Stimulated activated naive CD4-positive, alpha-beta T cell (primary cell): ENCODE measurements at regions not wholly inside any gene's neighbourhood (a gene's known extent, or its start where the extent isn't known, plus 50 kb on each side); places are given as distances from the start of the nearest gene placed in this dataset.

Experiments used
- DNase-seq, 6 experiments: peaks; one replicate each; lab custom pipeline; 2025; lab: John Stamatoyannopoulos, UW

GRCh38 chr14:100955201-100955600, 51.7 kb upstream of the RTL1 start:
- no peak for DNase-seq

DNA sequence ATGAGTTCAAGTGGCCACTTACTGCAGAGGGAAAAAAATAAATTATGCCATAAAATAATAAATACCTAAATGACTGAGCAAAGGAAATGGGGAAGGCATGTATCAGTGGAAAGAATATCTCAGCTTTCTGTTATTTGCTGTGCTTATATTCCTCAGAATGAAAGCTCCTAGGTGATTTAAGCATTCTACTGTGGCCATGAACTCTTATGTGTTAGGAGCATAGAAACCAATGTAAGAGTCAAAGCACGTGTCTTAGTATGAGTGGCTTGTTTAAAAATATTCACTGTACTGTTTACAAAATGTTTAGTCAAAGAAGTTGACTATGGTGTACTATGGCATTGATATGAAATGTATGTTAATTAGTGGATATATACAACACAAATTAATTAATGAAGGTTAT, 59.0 kb upstream of the RTL1 start:
- no peak for DNase-seq

- no peak for DNase-seq
These were observed 61.8 kb upstream of the RTL1 start for GRCh38 chr14:100965296-100965695.

DNA sequence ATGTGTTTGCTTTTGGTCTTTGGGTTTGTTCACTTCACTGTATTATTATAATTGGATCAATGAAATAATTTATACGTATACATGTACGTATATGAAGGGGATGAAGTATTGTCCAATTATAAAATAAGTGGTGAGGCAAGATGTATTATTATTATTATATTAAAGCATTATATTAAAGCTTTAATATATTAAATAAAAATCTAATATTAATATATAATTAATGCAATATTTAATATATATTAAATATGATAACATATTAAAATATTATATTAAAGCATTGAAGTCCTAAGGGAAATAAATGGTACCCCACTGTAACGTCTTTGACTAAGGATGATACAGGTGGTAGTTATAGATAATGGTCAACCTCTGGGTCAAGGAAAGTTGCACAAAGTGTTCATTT, 63.7 kb upstream of the RTL1 start:
- no peak for DNase-seq

DNA sequence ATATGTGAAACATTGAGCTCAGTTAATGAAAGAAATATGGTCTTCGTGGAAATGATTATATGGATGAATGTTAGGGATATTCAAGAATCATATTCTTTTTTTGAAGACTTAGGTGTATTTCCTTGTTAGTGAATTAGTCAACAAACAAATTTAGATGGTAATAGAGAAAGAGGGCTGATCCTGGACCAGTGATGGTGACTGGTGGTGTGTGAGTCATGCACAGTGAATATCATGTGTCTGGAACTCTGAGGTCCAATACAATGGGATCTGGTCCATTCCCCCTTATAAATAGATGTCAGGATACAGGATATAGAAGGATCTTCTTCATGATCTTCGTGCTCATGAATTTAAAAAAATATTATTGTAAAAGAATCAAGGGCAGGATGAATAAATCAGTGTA, 64.4 kb upstream of the RTL1 start:
- DNase-seq, result no peak

- no peak for DNase-seq
These were observed 68.8 kb upstream of the RTL1 start for GRCh38 chr14:100972118-100972897.

DNA sequence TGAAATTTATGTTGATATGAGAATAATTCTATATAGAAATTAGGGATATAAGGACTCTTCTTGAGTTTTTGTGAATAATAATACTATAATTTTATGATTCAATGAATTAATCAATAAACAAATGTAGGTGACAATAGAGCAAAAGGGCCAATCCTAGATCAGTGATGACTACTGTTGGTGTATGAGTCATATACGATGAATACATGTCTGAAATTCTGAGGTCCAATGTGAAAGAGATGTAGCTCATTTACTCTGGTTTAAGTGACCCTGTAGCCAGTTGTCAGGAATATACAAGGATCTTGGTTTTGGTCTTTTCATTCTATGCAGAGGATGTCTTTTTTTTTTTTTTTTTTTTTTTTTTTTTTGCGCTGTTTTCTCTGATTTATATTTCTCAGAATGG, 72.1 kb upstream of the RTL1 start:
- DNase-seq, result no peak

DNA sequence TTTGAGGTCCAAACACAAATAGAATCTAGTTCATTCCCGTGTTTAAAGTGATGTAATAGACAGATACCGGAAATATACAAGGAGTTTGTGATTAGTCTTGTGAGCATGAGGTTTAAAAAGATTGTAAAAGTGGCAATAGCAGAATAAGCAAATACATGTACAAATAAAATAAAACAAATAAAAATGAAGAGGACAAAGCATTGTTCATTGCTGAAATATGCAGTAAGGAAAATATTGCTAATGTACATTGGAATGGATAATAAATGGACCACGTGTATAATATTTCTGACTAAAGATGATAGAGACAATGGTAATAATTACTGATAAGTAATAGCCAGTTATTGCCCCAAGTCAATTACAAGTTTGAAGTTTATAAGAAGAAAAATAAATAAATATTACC, 75.6 kb upstream of the RTL1 start:
- no peak for DNase-seq

GRCh38 chr14:100979780-100980179, 76.3 kb upstream of the RTL1 start:
- DNase-seq, result no peak

DNA sequence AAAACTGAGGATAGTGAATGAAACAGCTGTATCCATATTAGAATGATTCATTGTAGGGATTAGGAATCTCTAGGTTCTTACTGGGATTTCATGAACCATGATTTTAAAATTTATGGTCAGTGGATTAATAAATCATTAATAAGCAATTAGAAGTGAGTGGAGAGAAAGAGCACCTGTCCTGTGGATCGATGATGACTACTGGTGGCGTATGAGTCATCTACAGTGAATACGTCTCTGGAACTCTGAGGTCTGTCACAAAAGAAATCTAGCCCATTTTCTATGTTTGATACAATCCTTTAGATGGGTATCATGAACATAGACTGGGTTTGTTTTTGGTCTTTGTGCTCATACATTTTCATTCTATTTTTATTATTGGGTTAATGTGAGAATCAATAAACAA, 77.3 kb upstream of the RTL1 start:
- DNase-seq, result no peak

- no peak for DNase-seq
These were observed 78.3 kb upstream of the RTL1 start for GRCh38 chr14:100981809-100982208.

DNA sequence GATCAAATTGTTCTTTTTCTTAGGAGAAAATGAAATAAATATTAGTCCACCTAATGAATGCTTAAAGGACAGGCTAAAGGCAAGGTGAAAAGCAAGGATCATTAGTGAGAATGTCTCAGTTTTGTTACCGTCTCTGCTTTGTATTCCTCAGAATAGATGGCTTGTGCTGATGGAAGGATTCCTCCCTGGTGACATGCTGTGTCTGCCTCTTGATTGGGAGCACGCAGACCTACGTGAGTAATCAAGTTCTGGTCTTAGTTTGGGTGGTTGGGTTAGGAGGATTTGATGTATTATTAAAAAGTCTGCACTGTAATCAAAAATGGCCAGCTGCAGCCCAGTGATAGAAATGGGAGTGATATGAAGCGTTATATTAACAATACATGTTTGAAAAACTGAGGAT, 78.8 kb upstream of the RTL1 start:
- DNase-seq, result no peak

DNA sequence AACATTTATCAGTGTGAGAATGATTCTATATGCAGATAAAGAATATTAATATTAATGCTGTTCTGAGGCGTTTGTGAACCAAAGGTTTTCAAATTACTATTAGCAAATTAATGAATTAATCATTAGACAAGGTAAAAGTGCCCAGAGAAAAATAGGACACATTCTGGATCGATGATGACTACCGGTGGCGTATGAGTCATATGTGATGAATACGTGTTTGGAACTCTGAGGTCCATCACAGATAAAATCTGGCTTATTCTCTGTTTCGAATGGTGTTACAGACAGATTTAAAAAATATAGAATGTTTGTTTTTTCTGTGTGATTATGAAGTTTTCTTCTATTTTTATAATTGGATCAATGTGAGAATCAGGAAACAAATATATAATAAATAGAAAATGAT, 79.2 kb upstream of the RTL1 start:
- DNase-seq, result no peak

GRCh38 chr14:100983710-100984109, 80.2 kb upstream of the RTL1 start:
- DNase-seq, result no peak

- DNase-seq, result no peak
These were observed 84.5 kb upstream of the RTL1 start for GRCh38 chr14:100988011-100988410.

DNA sequence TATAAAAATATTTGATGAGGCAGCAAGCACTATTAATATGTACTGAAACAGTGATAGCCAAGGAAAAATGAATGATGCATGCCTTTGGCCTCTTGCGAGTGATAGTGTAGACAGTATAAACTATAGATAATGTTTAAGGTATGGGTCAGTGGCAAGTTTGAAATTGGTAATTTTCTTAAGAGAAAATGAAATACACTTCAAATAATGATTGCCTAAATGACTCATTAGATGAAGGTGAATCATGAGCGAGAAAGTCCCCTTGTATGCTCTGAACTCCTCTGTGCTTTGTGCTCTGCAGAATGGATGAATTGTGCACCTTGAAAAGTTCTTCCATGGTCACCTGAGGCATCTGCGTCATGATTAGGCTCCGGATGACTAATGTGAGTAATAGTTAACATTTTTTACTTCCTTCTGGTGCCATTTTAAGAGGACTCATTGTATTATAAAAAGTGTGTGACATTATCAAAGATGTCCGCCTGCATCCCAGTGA, 84.9 kb upstream of the RTL1 start:
- DNase-seq, result no peak

DNA sequence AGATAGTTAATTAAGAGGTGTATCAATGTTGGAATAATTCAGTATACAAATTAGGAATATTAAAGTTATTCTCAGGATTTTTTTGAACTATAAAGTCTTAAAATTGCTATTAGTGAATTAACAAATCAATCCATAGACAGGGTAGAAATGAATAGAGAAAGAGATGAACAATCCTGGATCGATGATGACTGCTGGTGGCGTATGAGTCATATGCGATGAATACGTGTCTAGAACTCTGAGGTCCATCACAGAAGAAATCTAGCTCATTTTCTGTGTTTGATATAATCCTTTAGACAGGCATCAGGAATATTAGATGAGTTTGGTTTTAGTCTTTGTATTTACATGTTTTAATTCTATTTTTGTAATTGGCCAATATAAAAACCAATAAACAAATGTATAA, 85.4 kb upstream of the RTL1 start:
- DNase-seq, result no peak

GRCh38 chr14:100989924-100990323, 86.4 kb upstream of the RTL1 start:
- no peak for DNase-seq

GRCh38 chr14:100994082-100994481, 90.6 kb upstream of the RTL1 start:
- no peak for DNase-seq

- no peak for DNase-seq
These were observed 91.3 kb upstream of the RTL1 start for GRCh38 chr14:100994756-100995330.

DNA sequence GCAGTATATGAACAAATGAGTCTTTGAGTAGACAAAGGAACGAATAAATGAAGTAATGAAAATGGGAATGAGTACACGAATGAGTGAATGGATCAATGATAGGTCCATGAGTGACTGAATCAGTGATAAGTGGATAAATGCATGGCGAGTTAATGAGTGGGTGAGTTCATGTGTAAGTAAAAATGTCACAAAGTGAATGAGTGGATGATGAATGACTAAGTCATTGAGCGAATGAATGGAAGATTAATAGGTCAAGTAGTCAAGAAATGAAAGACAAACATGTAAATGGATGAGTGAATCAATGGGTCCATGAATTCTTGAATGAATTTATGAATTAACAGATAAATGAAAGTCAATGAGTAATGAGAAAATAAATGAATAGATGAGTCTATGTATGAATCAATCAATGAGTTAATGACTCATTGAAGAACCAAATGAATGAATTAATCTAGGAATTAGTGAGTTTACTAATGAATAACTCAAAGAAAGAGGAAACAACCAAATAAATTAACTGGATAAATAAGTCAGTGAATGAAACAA, 97.3 kb upstream of the RTL1 start:
- no peak for DNase-seq

- DNase-seq, result no peak
These were observed 98.0 kb upstream of the RTL1 start for GRCh38 chr14:101001311-101002069.

- no peak for DNase-seq
These were observed 99.2 kb upstream of the RTL1 start for GRCh38 chr14:101002738-101003137.
